H1 (cell line): ENCODE measurements at regions not wholly inside any gene's neighbourhood (a gene's known extent, or its start where the extent isn't known, plus 50 kb on each side); places are given as distances from the start of the nearest gene placed in this dataset.

Experiments
- CTCF ChIA-PET: fragments of 300-600 bp; sonication (Branson Sonifier 250); formaldehyde crosslinking; loops from one replicate; lab custom pipeline; 2021; ENCODE audit not compliant: partially characterized antibody; lab: Charles Lee
- POLR2A ChIA-PET: fragments of 300-600 bp; sonication (Branson Sonifier 250); formaldehyde crosslinking; loops from one replicate; lab custom pipeline; 2021; ENCODE audit warnings: inconsistent platforms; ENCODE audit not compliant: partially characterized antibody; lab: Charles Lee
- DNase-seq, 2 experiments: peaks; one replicate each; pipeline versions ENCODE4 v3.0.0 to v3.0.0-alpha.2; 2010 to 2022; ENCODE audit warnings: low spot score in 2 of 2, low read depth in 1 of 2, mixed read lengths in 1 of 2
- FAIRE-seq: peaks from 2 replicates; lab custom pipeline; 2011; peaks lifted over from hg19 to GRCh38; lab: Jason Lieb, UNC
- H2AFZ ChIP-seq: 2 replicates; pipeline ENCODE4 v1.8.1; 2012; ENCODE audit warnings: low read length, inconsistent platforms
- H2AK5ac ChIP-seq: 2 replicates; pipeline ENCODE4 v1.6.1; 2013; ENCODE audit warnings: low read depth, low read length
- H2BK120ac ChIP-seq: replicated peaks from 2 replicates; pipeline ENCODE3; 2013; ENCODE audit warnings: low read depth, low read length, inconsistent platforms
- H2BK12ac ChIP-seq: 2 replicates; pipeline ENCODE4 v1.6.1; 2013; ENCODE audit warnings: low read depth, low read length
- H2BK15ac ChIP-seq: 2 replicates; pipeline ENCODE4 v1.6.1; 2013; ENCODE audit warnings: low read length
- H2BK20ac ChIP-seq: 2 replicates; pipeline ENCODE4 v1.6.1; 2013; ENCODE audit warnings: low read length
- H2BK5ac ChIP-seq: 2 replicates; pipeline ENCODE4 v1.6.1; 2013; ENCODE audit warnings: low read depth, low read length
- H3K14ac ChIP-seq: 2 replicates; pipeline ENCODE4 v1.6.1; 2013; ENCODE audit warnings: inconsistent platforms; ENCODE audit not compliant: insufficient read length
- H3K18ac ChIP-seq: 2 replicates; pipeline ENCODE4 v1.6.1; 2013; ENCODE audit warnings: low read length; ENCODE audit errors: extremely low read depth
- H3K23ac ChIP-seq: 2 replicates; pipeline ENCODE4 v1.6.1; 2013; ENCODE audit warnings: inconsistent platforms; ENCODE audit not compliant: insufficient read length
- H3K23me2 ChIP-seq: 2 replicates; pipeline ENCODE4 v1.6.1; 2013; ENCODE audit warnings: low read depth, low read length
- H3K27ac ChIP-seq: 2 replicates; pipeline ENCODE4 v1.6.1; 2011; ENCODE audit warnings: low read depth, low read length, inconsistent platforms
- H3K27me3 ChIP-seq, 4 experiments: replicated peaks in 1 of 4; 1 replicate in 1 of 4; 2 replicates in 3 of 4; pipeline versions ENCODE4 v1.6.1 to v1.8.1; 2011 to 2013; ENCODE audit warnings: low read length in 3 of 4, mild to moderate bottlenecking in 3 of 4, inconsistent platforms in 2 of 4, mixed read lengths in 2 of 4, moderate library complexity in 1 of 4; ENCODE audit not compliant: control insufficient read depth in 3 of 4, insufficient read depth in 3 of 4; ENCODE audit errors: extremely low read depth in 1 of 4
- H3K36me3 ChIP-seq, 4 experiments: 2 replicates each; pipeline versions ENCODE4 v1.6.1 to v1.8.1; 2011 to 2013; ENCODE audit warnings: mild to moderate bottlenecking in 4 of 4, low read length in 3 of 4, moderate library complexity in 2 of 4, control low read depth in 1 of 4, inconsistent platforms in 1 of 4; ENCODE audit not compliant: insufficient read depth in 4 of 4, control insufficient read depth in 2 of 4
- H3K4ac ChIP-seq: replicated peaks from 2 replicates; pipeline ENCODE3; 2013; ENCODE audit warnings: low read length, low read depth, mixed read lengths, inconsistent platforms; ENCODE audit not compliant: insufficient read length
- H3K4me1 ChIP-seq, 4 experiments: replicated peaks in 1 of 4; 1 replicate in 1 of 4; 2 replicates in 3 of 4; pipeline versions ENCODE4 v1.6.1 to v1.8.1; 2011 to 2013; ENCODE audit warnings: low read length in 3 of 4, inconsistent platforms in 2 of 4, mixed read lengths in 1 of 4; ENCODE audit not compliant: insufficient read depth in 4 of 4, control insufficient read depth in 3 of 4
- H3K4me2 ChIP-seq, 2 experiments: 2 replicates each; pipeline versions ENCODE4 v1.6.1 to v1.8.1; 2011 to 2013; ENCODE audit warnings: low read depth in 2 of 2, low read length in 2 of 2, control low read depth in 1 of 2, inconsistent platforms in 1 of 2, mild to moderate bottlenecking in 1 of 2; ENCODE audit not compliant: insufficient read depth in 1 of 2
- H3K4me3 ChIP-seq, 4 experiments: fragments of 200-600, 300-600 bp in 1 of 4; sonication (generic), shearing (Covaris generic), sonication (Bioruptor Twin) in 1 of 4; 2 replicates each; pipeline versions ENCODE4 v1.5.1 to v1.8.1; 2011 to 2016; ENCODE audit warnings: low read length in 4 of 4, low read depth in 3 of 4, control low read depth in 2 of 4, inconsistent platforms in 2 of 4, mild to moderate bottlenecking in 2 of 4, mixed read lengths in 1 of 4, moderate library complexity in 1 of 4; ENCODE audit not compliant: insufficient read depth in 2 of 4; ENCODE audit errors: extremely low read depth in 1 of 4
- H3K56ac ChIP-seq: replicated peaks from 2 replicates; pipeline ENCODE3; 2013; ENCODE audit warnings: low read depth, mild to moderate bottlenecking, mixed read lengths, low read length, inconsistent platforms; ENCODE audit not compliant: insufficient read length
- H3K79me1 ChIP-seq: 2 replicates; pipeline ENCODE4 v1.6.1; 2013; ENCODE audit warnings: low read depth, low read length, control low read depth
- H3K79me2 ChIP-seq, 2 experiments: 2 replicates each; pipeline versions ENCODE4 v1.6.1 to v1.8.1; 2012 to 2013; ENCODE audit warnings: low read length in 2 of 2, mild to moderate bottlenecking in 2 of 2, inconsistent platforms in 1 of 2; ENCODE audit not compliant: insufficient read depth in 2 of 2, control insufficient read depth in 1 of 2
- H3K9ac ChIP-seq, 4 experiments: replicated peaks in 1 of 4; 1 replicate in 1 of 4; 2 replicates in 3 of 4; pipeline versions ENCODE4 v1.6.1 to v1.8.1; 2011 to 2013; ENCODE audit warnings: low read depth in 3 of 4, low read length in 3 of 4, control low read depth in 2 of 4, mild to moderate bottlenecking in 2 of 4, moderate library complexity in 2 of 4, inconsistent platforms in 1 of 4; ENCODE audit errors: extremely low read depth in 1 of 4
- H3K9me3 ChIP-seq, 2 experiments: 2 replicates each; pipeline versions ENCODE4 v1.6.1 to v1.8.1; 2012 to 2013; ENCODE audit warnings: mild to moderate bottlenecking in 2 of 2, moderate library complexity in 2 of 2, control low read depth in 1 of 2, inconsistent platforms in 1 of 2, low read depth in 1 of 2, low read length in 1 of 2, mixed read lengths in 1 of 2; ENCODE audit not compliant: insufficient read depth in 2 of 2
- H4K20me1 ChIP-seq, 2 experiments: replicated peaks in 1 of 2; 2 replicates each; pipeline versions ENCODE3 to v1.8.1; 2011 to 2013; ENCODE audit warnings: inconsistent platforms in 2 of 2, low read length in 2 of 2, mild to moderate bottlenecking in 1 of 2; ENCODE audit not compliant: insufficient read depth in 2 of 2, control insufficient read depth in 1 of 2
- H4K5ac ChIP-seq: 2 replicates; pipeline ENCODE4 v1.6.1; 2013; ENCODE audit warnings: low read length, low read depth, mixed read lengths, inconsistent platforms; ENCODE audit not compliant: insufficient read length
- H4K8ac ChIP-seq: 2 replicates; pipeline ENCODE4 v1.8.0; 2013; ENCODE audit warnings: mild to moderate bottlenecking, moderate library complexity, low read length, inconsistent platforms; ENCODE audit not compliant: insufficient read depth; ENCODE audit errors: extremely low read depth
- H4K91ac ChIP-seq: replicated peaks from 2 replicates; pipeline ENCODE3; 2013; ENCODE audit warnings: low read length, mixed read lengths, inconsistent platforms; ENCODE audit not compliant: insufficient read length
- ASH2L ChIP-seq: fragments of 200-600, 300-600 bp; sonication (generic); IDR thresholded peaks from one replicate; pipeline ENCODE4 v1.7.1; 2017; ENCODE audit warnings: low read length
- ATF2 ChIP-seq: IDR thresholded peaks from 2 replicates; pipeline ENCODE4 v1.6.1; 2012; ENCODE audit warnings: low read length, inconsistent platforms
- BCL11A ChIP-seq, 2 experiments: IDR thresholded peaks; one replicate each; pipeline ENCODE4 v1.6.1; 2011; ENCODE audit warnings: low read depth in 2 of 2, low read length in 2 of 2, mild to moderate bottlenecking in 2 of 2
- EZH2 ChIP-seq: fragments of 200-600 bp; sonication (generic); IDR thresholded peaks from 2 replicates; pipeline ENCODE4 v1.7.1; 2012; ENCODE audit warnings: low read depth, mild to moderate bottlenecking, moderate library complexity, low read length, inconsistent platforms; ENCODE audit not compliant: severe bottlenecking
- JUN ChIP-seq: IDR thresholded peaks from 2 replicates; pipeline ENCODE4 v1.6.1; 2011; ENCODE audit warnings: low read depth, mild to moderate bottlenecking, improper control_type of control experiment, low read length
- SIN3A ChIP-seq, 2 experiments: IDR thresholded peaks in 1 of 2; conservative IDR thresholded peaks in 1 of 2; 2 replicates each; pipeline ENCODE4 v1.6.1; 2011 to 2012; ENCODE audit warnings: low read length in 2 of 2, improper control_type of control experiment in 1 of 2, low read depth in 1 of 2, mild to moderate bottlenecking in 1 of 2
- WGBS, 2 experiments: shearing (Covaris generic) in 1 of 2; methylation state at CpG; one replicate each; pipeline versions ENCODE4 v1.1.6 to v1.1.7; 2013 to 2015; ENCODE audit warnings: low lambda C conversion rate in 2 of 2, mixed read lengths in 2 of 2, inconsistent platforms in 1 of 2, low coverage in 1 of 2, missing lambda C conversion rate in 1 of 2; ENCODE audit not compliant: insufficient replicate concordance in 2 of 2, insufficient coverage in 1 of 2, insufficient read length in 1 of 2; ENCODE audit errors: extremely low coverage in 1 of 2, missing lambda C conversion rate in 1 of 2; 5-methylcytosine and 5-hydroxymethylcytosine counted together

GRCh38 chr12:25788707-25789442, 169.6 kb upstream of the RASSF8 start:
- Histone ChIP-seq H3K9me3 (no peaks in the 10 kb centered on the region), H4K8ac (no peak overlapping the region), H3K36me3 (no peaks in the 10 kb centered on the region), H3K4me1 (no peaks in the 10 kb centered on the region), H4K91ac (no peak overlapping the region), H2BK5ac (no peak overlapping the region), H4K5ac (no peak overlapping the region), H3K27ac (no peak overlapping the region), H3K23me2 (no peaks in the 10 kb centered on the region; the same call in 1 of the 2 replicates), H3K14ac (no peak overlapping the region), H2BK120ac (no peak overlapping the region), H3K4me2 (no peak overlapping the region), H3K79me1 (no peaks in the 10 kb centered on the region), H2BK20ac (no peak overlapping the region), H3K27me3 (no peaks in the 10 kb centered on the region), H3K4ac (no peak overlapping the region), H3K23ac (no peak overlapping the region), H3K9ac (no peak overlapping the region), H3K18ac (no peak overlapping the region), H2BK12ac (no peak overlapping the region), H2AK5ac (no peak overlapping the region), H3K4me3 (no peak overlapping the region), H2BK15ac (no peak overlapping the region), H3K56ac (no peak overlapping the region), H3K79me2 (no peaks in the 10 kb centered on the region), H2AFZ (no peak overlapping the region), H4K20me1 (no peaks in the 10 kb centered on the region)
- CTCF ChIA-PET, result no interaction called here
- POLR2A ChIA-PET, result no interaction called here
- no peak for DNase-seq
- 100% methylated on average over 1 of the region's 1 CpG; no CpG with 5 or more reads in 1 of the 2 experiments for WGBS, 2 experiments
- no peak for FAIRE-seq
- TF ChIP-seq JUN, result no peak
- no peak for TF ChIP-seq ATF2
- TF ChIP-seq EZH2, result no peak
- no peak for TF ChIP-seq ASH2L
- TF ChIP-seq BCL11A (IDR thresholded peaks at IDR 0.05; ENCODE audit: low read depth in 2 of 2, low read length in 2 of 2), result no peak
- TF ChIP-seq SIN3A (conservative IDR thresholded peaks at IDR 0.05 in 1 of 2, IDR thresholded peaks at IDR 0.05 in 1 of 2; ENCODE audit: low read depth in 1 of 2, low read length in 2 of 2), result no peak
